ENCODE measurements at regions not wholly inside any gene's neighbourhood (a gene's known extent, or its start where the extent isn't known, plus 50 kb on each side); places are given as distances from the start of the nearest gene placed in this dataset.

DNA sequence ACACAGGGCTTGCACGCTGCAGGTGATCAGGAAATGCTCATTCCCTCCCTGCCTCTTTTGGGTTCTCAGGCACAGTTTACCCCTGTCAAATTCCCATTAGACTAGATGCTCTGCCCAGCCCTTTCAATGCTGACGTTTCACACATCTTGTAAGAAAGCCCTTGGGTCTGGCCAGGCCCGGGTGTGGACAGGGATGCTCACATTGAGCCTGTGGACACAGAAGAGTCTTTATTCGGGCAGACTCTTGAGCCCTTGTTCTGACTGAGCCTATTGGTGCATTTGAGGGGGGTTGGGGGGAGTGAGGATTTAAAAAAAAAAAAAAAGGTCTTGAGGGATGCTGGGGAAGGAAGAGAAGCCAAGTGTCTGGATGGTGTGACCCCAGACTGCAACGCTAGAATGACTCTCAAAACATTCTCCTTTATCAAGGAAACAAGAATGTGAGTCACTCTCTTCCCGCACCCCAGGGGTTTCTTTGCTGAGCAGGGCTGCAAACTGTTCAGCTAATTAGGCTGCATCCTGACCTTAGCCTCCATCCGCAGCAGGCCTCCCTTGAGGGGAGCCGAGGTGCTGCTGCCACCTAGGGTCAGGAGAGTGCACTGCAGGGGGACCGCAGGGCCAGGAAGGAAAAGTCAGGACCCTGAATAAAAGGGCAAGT is 53.6 kb upstream of the TMEM72 start:
- TF ChIP-seq EGR1 (IDR thresholded peaks at IDR 0.05) (no peak), YY1 (IDR thresholded peaks at IDR 0.05; ENCODE audit: low read depth) (no peak), RAD21 (IDR thresholded peaks at IDR 0.05; ENCODE audit: low read depth) (peak; percentile 96)

- TF ChIP-seq YY1 (IDR thresholded peaks at IDR 0.05; ENCODE audit: low read depth) (no peak), REST (IDR thresholded peaks at IDR 0.05; ENCODE audit: low read depth) (no peak), CEBPB (IDR thresholded peaks at IDR 0.05) (no peak), TAF1 (IDR thresholded peaks at IDR 0.05; ENCODE audit: low read depth) (no peak), TEAD4 (IDR thresholded peaks at IDR 0.05) (no peak), EGR1 (IDR thresholded peaks at IDR 0.05) (no peak), EP300 (IDR thresholded peaks at IDR 0.05; ENCODE audit: borderline replicate concordance) (no peak)
- TF ChIP-seq, protein P1, sequence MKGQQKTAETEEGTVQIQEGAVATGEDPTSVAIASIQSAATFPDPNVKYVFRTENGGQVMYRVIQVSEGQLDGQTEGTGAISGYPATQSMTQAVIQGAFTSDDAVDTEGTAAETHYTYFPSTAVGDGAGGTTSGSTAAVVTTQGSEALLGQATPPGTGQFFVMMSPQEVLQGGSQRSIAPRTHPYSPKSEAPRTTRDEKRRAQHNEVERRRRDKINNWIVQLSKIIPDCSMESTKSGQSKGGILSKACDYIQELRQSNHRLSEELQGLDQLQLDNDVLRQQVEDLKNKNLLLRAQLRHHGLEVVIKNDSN (IDR thresholded peaks at IDR 0.05) = no peak
- TF ChIP-seq, protein P2, sequence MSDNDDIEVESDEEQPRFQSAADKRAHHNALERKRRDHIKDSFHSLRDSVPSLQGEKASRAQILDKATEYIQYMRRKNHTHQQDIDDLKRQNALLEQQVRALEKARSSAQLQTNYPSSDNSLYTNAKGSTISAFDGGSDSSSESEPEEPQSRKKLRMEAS (IDR thresholded peaks at IDR 0.05) = no peak
Observed at GRCh38 chr10:44858017-44858371, 53.1 kb upstream of the TMEM72 start.

- TF ChIP-seq RAD21 (IDR thresholded peaks at IDR 0.05; ENCODE audit: low read depth) (no peak), EP300 (IDR thresholded peaks at IDR 0.05; ENCODE audit: borderline replicate concordance) (no peak), FOXM1 (IDR thresholded peaks at IDR 0.05; ENCODE audit: borderline replicate concordance, low read depth) (no peak), ZBTB7A (IDR thresholded peaks at IDR 0.05; ENCODE audit: low read depth) (no peak), EGR1 (IDR thresholded peaks at IDR 0.05) (no peak), TAF1 (IDR thresholded peaks at IDR 0.05; ENCODE audit: low read depth) (no peak), TEAD4 (IDR thresholded peaks at IDR 0.05) (no peak), TCF12 (IDR thresholded peaks at IDR 0.05; ENCODE audit: low read depth) (no peak)
- TF ChIP-seq, protein P1 (IDR thresholded peaks at IDR 0.05) = no peak
Observed at GRCh38 chr10:44858988-44859387, 52.1 kb upstream of the TMEM72 start.

DNA sequence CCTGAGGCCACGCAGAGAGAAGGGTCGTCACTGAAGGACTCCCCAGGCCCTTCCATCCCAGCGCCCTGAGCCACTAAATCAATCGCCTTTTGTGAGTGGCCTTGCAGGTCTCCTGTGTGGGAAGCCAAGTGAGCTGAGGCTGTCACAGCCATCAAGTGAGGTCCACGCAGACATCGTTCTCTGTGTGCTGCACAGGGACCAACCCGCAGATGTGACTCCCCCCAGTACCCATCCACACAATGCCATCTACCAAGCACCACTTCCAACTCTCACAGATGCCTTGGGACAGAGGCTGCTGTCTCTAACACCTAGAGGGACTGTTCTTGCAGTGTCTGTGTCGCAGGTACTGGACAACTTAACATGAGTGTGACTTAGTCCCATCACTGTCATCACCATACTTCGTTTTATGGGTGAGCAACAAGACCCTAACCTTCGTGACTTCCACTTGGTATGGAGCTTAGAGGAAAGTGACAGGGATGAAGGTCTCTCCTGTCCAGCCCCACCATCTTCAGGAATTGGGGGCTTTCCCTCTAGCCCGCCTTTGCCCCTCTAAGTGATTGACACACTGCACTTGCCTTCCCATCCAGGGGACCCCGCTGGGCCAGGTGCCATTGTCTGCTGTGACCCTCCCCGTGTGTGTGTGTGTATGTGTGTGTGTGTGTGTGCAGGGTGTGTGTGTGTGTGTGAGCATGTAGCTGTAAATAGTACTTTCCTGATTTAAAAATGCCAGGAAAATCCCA is 51.4 kb upstream of the TMEM72 start:
- TF ChIP-seq, protein P1 (IDR thresholded peaks at IDR 0.05) = no peak
- TF ChIP-seq TEAD4 (IDR thresholded peaks at IDR 0.05) (no peak), NFIC (IDR thresholded peaks at IDR 0.05) (no peak), REST (IDR thresholded peaks at IDR 0.05; ENCODE audit: low read depth) (no peak)
- TF ChIP-seq, protein P2 (IDR thresholded peaks at IDR 0.05) = no peak

DNA sequence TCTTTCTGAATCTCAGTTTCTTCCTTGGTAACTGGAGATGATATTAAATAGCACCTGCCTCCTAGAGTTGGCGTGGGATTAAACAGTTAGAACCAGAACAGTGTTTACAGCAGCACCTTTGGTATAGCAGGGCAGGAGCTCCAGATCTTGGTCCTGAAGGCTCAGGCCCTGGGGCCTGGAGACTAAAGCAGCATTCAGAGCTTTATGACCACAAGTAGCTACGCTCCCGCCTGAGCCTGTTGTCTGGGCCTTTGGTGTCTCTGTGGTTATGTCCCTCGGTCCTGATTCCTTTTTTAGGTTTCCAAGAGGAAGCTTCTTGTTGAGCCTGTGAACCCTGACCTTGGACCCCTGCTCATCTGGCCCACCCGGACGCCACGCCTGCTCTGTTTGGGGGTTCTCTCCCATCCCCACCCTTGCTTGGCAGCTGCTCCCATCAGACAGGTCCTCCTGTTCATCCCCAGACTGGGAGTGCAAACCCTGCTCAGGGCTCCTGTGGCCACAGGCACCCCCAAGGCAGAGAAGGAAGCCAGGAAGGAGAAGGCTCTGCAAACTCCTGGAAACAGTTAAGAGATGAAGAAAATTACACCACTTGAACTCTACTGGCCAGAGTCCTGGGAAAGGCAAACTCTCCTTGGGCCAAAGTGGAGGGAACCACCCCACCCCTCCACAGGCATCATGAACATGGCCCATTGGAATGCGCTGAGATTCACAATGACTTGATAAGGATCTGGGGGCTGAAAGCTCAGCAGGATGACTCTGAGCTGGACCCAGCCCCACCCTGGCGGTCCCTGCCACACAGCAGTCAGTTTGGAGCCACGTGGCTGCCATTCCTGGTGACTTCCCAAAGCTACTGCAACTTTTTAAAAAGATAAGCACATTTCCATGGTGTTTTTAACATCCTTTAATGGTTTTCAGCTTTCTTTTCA is 50.1 kb upstream of the TMEM72 start:
- TF ChIP-seq REST (IDR thresholded peaks at IDR 0.05; ENCODE audit: low read depth) (no peak), EGR1 (IDR thresholded peaks at IDR 0.05) (no peak), EP300 (IDR thresholded peaks at IDR 0.05; ENCODE audit: borderline replicate concordance) (no peak), FOXM1 (IDR thresholded peaks at IDR 0.05; ENCODE audit: borderline replicate concordance, low read depth) (no peak), NFIC (IDR thresholded peaks at IDR 0.05) (no peak), ZBTB7A (IDR thresholded peaks at IDR 0.05; ENCODE audit: low read depth) (no peak), TAF1 (IDR thresholded peaks at IDR 0.05; ENCODE audit: low read depth) (no peak), RAD21 (IDR thresholded peaks at IDR 0.05; ENCODE audit: low read depth) (no peak), CREB1 (IDR thresholded peaks at IDR 0.05; ENCODE audit: low read depth) (no peak), TCF12 (IDR thresholded peaks at IDR 0.05; ENCODE audit: low read depth) (no peak), TEAD4 (IDR thresholded peaks at IDR 0.05) (no peak), YY1 (IDR thresholded peaks at IDR 0.05; ENCODE audit: low read depth) (no peak)
- TF ChIP-seq, protein P2 (IDR thresholded peaks at IDR 0.05) = no peak
- TF ChIP-seq, protein P1 (IDR thresholded peaks at IDR 0.05) = no peak
